ENCODE measurements at regions not wholly inside any gene's neighbourhood (a gene's known extent, or its start where the extent isn't known, plus 50 kb on each side); places are given as distances from the start of the nearest gene placed in this dataset.
"Not testable (repeated sequence)": the region's sequence is repeated elsewhere in the genome, so short reads cannot be mapped to it uniquely, and the experiment has no call there.

DNA sequence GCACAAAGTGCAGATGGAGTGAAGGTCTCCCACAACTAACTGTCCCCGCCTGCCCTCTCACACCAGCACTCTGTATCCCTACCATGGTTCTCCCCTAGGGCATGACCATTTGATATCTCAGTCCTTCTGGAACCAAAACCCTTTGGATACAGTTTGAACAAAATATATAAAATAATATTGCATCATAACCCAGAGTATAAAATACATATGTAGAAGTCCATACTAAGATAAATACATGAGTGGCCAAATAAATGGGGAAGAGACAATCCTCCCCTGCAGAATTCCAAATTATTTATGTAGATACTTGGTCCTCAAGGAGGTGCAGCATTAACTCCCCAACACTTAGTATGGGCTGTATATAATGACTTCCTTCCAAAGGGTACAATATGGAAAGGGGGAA is 207.4 kb downstream of the RRAGC start:
- H3K36me3 ChIP-seq (ENCODE audit: control insufficient read depth in 1 of 2, insufficient read depth in 2 of 2, low read depth in 1 of 2, low read length in 2 of 2): no peaks in the 10 kb centered on the region
- H2BK5ac ChIP-seq (ENCODE audit: low read depth, low read length, poor library complexity, severe bottlenecking): no peak overlapping the region
- H3K9ac ChIP-seq (ENCODE audit: low read length): no peak overlapping the region
- WGBS: 88% methylated on average over 1 of the region's 1 CpG
- H3K4me2 ChIP-seq (ENCODE audit: low read length, poor library complexity, severe bottlenecking): no peak overlapping the region
- DNase-seq: no peak
- H2AK5ac ChIP-seq (ENCODE audit: low read length, severe bottlenecking): no peak overlapping the region
- no peak overlapping the region for H3K4ac ChIP-seq (ENCODE audit: low read depth in 1 of 2, low read length in 2 of 2)
- H4K8ac ChIP-seq (ENCODE audit: low read length): no peak overlapping the region
- H2BK15ac ChIP-seq (ENCODE audit: low read depth, poor library complexity, severe bottlenecking): no peak overlapping the region
- no peaks in the 10 kb centered on the region for H3K27me3 ChIP-seq (ENCODE audit: control insufficient read depth in 1 of 2, insufficient read depth in 1 of 2, low read length in 2 of 2)
- no peaks in the 10 kb centered on the region for H3K4me1 ChIP-seq (ENCODE audit: control insufficient read depth, insufficient read depth, low read depth, low read length)
- no peak overlapping the region for H3K23ac ChIP-seq (ENCODE audit: low read length in 2 of 2)
- H3K18ac ChIP-seq (ENCODE audit: low read depth in 1 of 2, low read length in 2 of 2): no peak overlapping the region
- no peak overlapping the region for H3K4me3 ChIP-seq (ENCODE audit: insufficient read depth in 1 of 2, low read depth in 1 of 2, low read length in 2 of 2)
- H2BK120ac ChIP-seq (ENCODE audit: low read depth, low read length): no peak overlapping the region
- H2BK12ac ChIP-seq (ENCODE audit: low read length in 2 of 2): no peak overlapping the region
- no peak overlapping the region for H4K91ac ChIP-seq (ENCODE audit: low read length)
- no peak overlapping the region for H3K14ac ChIP-seq (ENCODE audit: low read length in 2 of 2)
- H3K27ac ChIP-seq (ENCODE audit: low read length, poor library complexity, severe bottlenecking): no peak overlapping the region
- H2AFZ ChIP-seq (ENCODE audit: low read depth, low read length): no peak overlapping the region
- H3K9me3 ChIP-seq (ENCODE audit: control insufficient read depth, low read length): no peaks in the 10 kb centered on the region
- H3K79me1 ChIP-seq (replicated peaks; ENCODE audit: low read length, poor library complexity, severe bottlenecking): no peaks in the 10 kb centered on the region

DNA sequence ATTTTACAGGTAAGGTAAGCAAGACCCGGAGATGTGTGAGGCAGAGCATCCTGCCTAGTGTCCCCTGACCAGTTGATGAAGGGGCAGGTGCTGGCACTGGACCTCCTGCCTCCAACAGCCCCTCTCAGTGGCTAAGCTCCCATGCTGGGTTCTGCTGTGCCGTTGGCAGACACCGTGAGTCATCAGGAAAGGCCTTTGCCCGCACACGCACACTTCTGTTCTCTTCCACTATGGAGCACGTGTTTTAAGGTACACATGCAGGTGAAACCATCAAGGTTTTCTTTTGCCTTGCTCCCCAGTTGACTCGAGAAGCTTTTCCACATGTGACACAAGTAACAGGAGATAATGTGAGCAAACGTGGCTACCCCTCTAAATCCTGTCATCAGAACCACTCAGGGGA is 207.9 kb downstream of the RRAGC start:
- no peak overlapping the region for H3K23ac ChIP-seq (ENCODE audit: low read length in 2 of 2)
- no peaks in the 10 kb centered on the region for H3K27me3 ChIP-seq (ENCODE audit: control insufficient read depth in 1 of 2, insufficient read depth in 1 of 2, low read length in 2 of 2)
- H3K27ac ChIP-seq (ENCODE audit: low read length, poor library complexity, severe bottlenecking): no peak overlapping the region
- no peak overlapping the region for H2AFZ ChIP-seq (ENCODE audit: low read depth, low read length)
- H2AK5ac ChIP-seq (ENCODE audit: low read length, severe bottlenecking): no peak overlapping the region
- no peak overlapping the region for H2BK5ac ChIP-seq (ENCODE audit: low read depth, low read length, poor library complexity, severe bottlenecking)
- H3K4me2 ChIP-seq (ENCODE audit: low read length, poor library complexity, severe bottlenecking): no peak overlapping the region
- H3K9me3 ChIP-seq (ENCODE audit: control insufficient read depth, low read length): no peaks in the 10 kb centered on the region
- no peak overlapping the region for H4K8ac ChIP-seq (ENCODE audit: low read length)
- H3K36me3 ChIP-seq (ENCODE audit: control insufficient read depth in 1 of 2, insufficient read depth in 2 of 2, low read depth in 1 of 2, low read length in 2 of 2): no peaks in the 10 kb centered on the region
- H3K4me1 ChIP-seq (ENCODE audit: control insufficient read depth, insufficient read depth, low read depth, low read length): no peaks in the 10 kb centered on the region
- DNase-seq: no peak
- H2BK12ac ChIP-seq (ENCODE audit: low read length in 2 of 2): no peak overlapping the region
- H3K4me3 ChIP-seq (ENCODE audit: insufficient read depth in 1 of 2, low read depth in 1 of 2, low read length in 2 of 2): no peak overlapping the region
- no peak overlapping the region for H3K18ac ChIP-seq (ENCODE audit: low read depth in 1 of 2, low read length in 2 of 2)
- H3K4ac ChIP-seq (ENCODE audit: low read depth in 1 of 2, low read length in 2 of 2): no peak overlapping the region
- H2BK15ac ChIP-seq (ENCODE audit: low read depth, poor library complexity, severe bottlenecking): no peak overlapping the region
- 73% methylated on average over 8 of the region's 8 CpGs for WGBS
- no peak overlapping the region for H4K91ac ChIP-seq (ENCODE audit: low read length)
- H2BK120ac ChIP-seq (ENCODE audit: low read depth, low read length): no peak overlapping the region
- peak overlapping the region in 1 of 2 experiments; percentile 55 for H3K14ac ChIP-seq (ENCODE audit: low read length in 2 of 2)
- no peaks in the 10 kb centered on the region for H3K79me1 ChIP-seq (replicated peaks; ENCODE audit: low read length, poor library complexity, severe bottlenecking)
- H3K9ac ChIP-seq (ENCODE audit: low read length): no peak overlapping the region

DNA sequence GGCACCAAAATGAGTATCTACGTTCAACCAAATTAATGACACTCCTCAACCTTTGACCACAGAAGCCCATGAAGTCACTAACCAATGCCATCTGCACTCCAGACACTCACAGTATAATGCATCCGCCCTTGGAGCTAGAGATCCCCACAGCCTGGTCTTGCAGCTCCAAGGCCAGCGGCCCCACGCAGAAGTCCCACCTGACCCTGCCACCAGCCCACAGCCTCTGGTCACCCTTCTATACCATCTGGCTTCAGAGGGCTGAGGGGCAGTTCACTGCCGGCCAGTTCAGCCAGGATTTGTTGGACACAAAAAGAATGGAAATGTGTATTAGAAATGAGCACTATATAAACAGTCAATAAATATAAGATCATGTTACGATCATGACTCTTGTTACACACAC is 211.2 kb downstream of the RRAGC start:
- Histone ChIP-seq H2AFZ (ENCODE audit: low read depth, low read length) (no peak overlapping the region), H4K8ac (ENCODE audit: low read length) (no peak overlapping the region), H2BK120ac (ENCODE audit: low read depth, low read length) (no peak overlapping the region), H3K23ac (ENCODE audit: low read length in 2 of 2) (no peak overlapping the region), H2BK12ac (ENCODE audit: low read length in 2 of 2) (no peak overlapping the region), H3K18ac (ENCODE audit: low read depth in 1 of 2, low read length in 2 of 2) (no peak overlapping the region), H3K79me1 (replicated peaks; ENCODE audit: low read length, poor library complexity, severe bottlenecking) (no peaks in the 10 kb centered on the region), H4K91ac (ENCODE audit: low read length) (no peak overlapping the region), H3K4ac (ENCODE audit: low read depth in 1 of 2, low read length in 2 of 2) (no peak overlapping the region), H3K36me3 (ENCODE audit: control insufficient read depth in 1 of 2, insufficient read depth in 2 of 2, low read depth in 1 of 2, low read length in 2 of 2) (no peaks in the 10 kb centered on the region), H3K4me2 (ENCODE audit: low read length, poor library complexity, severe bottlenecking) (no peak overlapping the region), H3K9me3 (ENCODE audit: control insufficient read depth, low read length) (no peaks in the 10 kb centered on the region), H3K4me3 (ENCODE audit: insufficient read depth in 1 of 2, low read depth in 1 of 2, low read length in 2 of 2) (no peak overlapping the region), H3K9ac (ENCODE audit: low read length) (no peak overlapping the region), H2AK5ac (ENCODE audit: low read length, severe bottlenecking) (no peak overlapping the region), H3K14ac (ENCODE audit: low read length in 2 of 2) (no peak overlapping the region), H2BK15ac (ENCODE audit: low read depth, poor library complexity, severe bottlenecking) (no peak overlapping the region), H3K4me1 (ENCODE audit: control insufficient read depth, insufficient read depth, low read depth, low read length) (no peaks in the 10 kb centered on the region), H3K27ac (ENCODE audit: low read length, poor library complexity, severe bottlenecking) (no peak overlapping the region), H3K27me3 (ENCODE audit: control insufficient read depth in 1 of 2, insufficient read depth in 1 of 2, low read length in 2 of 2) (no peaks in the 10 kb centered on the region), H2BK5ac (ENCODE audit: low read depth, low read length, poor library complexity, severe bottlenecking) (no peak overlapping the region)
- no peak for DNase-seq
- WGBS: 86% methylated on average over 4 of the region's 6 CpGs

DNA sequence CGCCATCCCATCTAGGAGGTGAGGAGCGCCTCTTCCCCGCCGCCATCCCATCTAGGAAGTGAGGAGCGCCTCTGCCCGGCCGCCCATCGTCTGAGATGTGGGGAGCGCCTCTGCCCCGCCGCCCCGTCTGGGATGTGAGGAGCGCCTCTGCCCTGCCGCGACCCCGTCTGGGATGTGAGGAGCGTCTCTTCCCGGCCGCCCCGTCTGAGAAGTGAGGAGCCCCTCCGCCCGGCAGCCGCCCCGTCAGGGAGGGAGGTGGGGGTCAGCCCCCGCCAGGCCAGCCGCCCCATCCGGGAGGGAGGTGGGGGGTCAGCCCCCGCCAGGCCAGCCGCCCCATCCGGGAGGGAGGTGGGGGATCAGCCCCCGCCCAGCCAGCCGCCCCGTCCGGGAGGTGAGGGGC is 212.2 kb downstream of the RRAGC start:
- not testable (repeated sequence) for H2BK120ac ChIP-seq (ENCODE audit: low read depth, low read length); H3K27me3 ChIP-seq (ENCODE audit: control insufficient read depth in 1 of 2, insufficient read depth in 1 of 2, low read length in 2 of 2); H3K36me3 ChIP-seq (ENCODE audit: control insufficient read depth in 1 of 2, insufficient read depth in 2 of 2, low read depth in 1 of 2, low read length in 2 of 2); H3K9me3 ChIP-seq (ENCODE audit: control insufficient read depth, low read length); H3K4me1 ChIP-seq (ENCODE audit: control insufficient read depth, insufficient read depth, low read depth, low read length); H2AFZ ChIP-seq (ENCODE audit: low read depth, low read length); H4K91ac ChIP-seq (ENCODE audit: low read length); H3K18ac ChIP-seq (ENCODE audit: low read depth in 1 of 2, low read length in 2 of 2); H4K8ac ChIP-seq (ENCODE audit: low read length); H3K4me3 ChIP-seq (ENCODE audit: insufficient read depth in 1 of 2, low read depth in 1 of 2, low read length in 2 of 2); H3K4ac ChIP-seq (ENCODE audit: low read depth in 1 of 2, low read length in 2 of 2); H3K27ac ChIP-seq (ENCODE audit: low read length, poor library complexity, severe bottlenecking); H2BK12ac ChIP-seq (ENCODE audit: low read length in 2 of 2); H3K4me2 ChIP-seq (ENCODE audit: low read length, poor library complexity, severe bottlenecking); H2BK15ac ChIP-seq (ENCODE audit: low read depth, poor library complexity, severe bottlenecking); H3K79me1 ChIP-seq (replicated peaks; ENCODE audit: low read length, poor library complexity, severe bottlenecking); H3K23ac ChIP-seq (ENCODE audit: low read length in 2 of 2); H2BK5ac ChIP-seq (ENCODE audit: low read depth, low read length, poor library complexity, severe bottlenecking); DNase-seq; H2AK5ac ChIP-seq (ENCODE audit: low read length, severe bottlenecking); H3K14ac ChIP-seq (ENCODE audit: low read length in 2 of 2); H3K9ac ChIP-seq (ENCODE audit: low read length)
- no CpG with 5 or more reads among the region's 34 CpGs for WGBS

All from mesenchymal stem cell (in vitro differentiated cells and primary cell).